NCI-H1930 (cell line): ENCODE measurements at regions not wholly inside any gene's neighbourhood (a gene's known extent, or its start where the extent isn't known, plus 50 kb on each side); places are given as distances from the start of the nearest gene placed in this dataset.
"Not testable (repeated sequence)": the region's sequence is repeated elsewhere in the genome, so short reads cannot be mapped to it uniquely, and the experiment has no call there.

Source experiments
- DNase-seq, 2 experiments: peaks; one replicate each; lab custom pipeline; 2025; lab: John Stamatoyannopoulos, UW

DNA sequence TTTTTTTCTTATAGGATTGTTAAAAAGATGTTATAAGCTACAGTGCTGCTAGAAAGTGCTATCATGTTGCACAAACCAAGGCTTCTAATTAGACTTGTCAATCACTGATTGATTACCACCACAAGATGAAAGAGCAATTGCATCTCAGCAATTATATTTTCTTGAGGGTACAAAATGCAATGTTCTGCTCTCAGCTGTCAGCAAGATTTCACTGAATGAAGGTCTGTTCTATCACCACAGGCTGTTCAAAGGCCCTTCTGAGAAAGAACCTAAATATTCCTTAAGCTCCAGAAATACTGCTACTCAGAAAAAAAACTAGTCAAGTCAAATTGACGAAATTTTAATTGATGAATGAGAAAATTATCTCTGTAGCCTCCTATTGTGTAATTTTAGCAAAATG, 301.9 kb upstream of the KYNU start:
- no peak for DNase-seq

DNA sequence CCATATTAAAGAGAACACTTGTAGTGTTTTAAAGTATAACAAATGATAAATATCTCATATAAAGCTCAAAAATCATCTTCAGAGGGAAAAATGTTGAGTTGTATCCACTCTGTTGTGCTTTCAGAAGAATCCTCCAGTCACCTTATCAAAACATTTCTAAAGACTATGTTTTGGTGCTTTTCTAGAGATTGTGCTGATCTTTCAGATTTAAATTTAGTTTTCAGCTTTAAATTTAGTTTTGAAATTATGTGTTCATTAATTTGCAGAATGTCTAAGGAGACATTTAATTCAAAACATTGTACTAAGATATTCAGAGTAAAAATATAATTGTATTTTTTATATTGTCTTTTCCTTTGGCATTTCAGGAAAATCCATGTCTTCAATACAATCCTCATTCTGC, 303.1 kb upstream of the KYNU start:
- DNase-seq, result no peak

- no peak for DNase-seq
Observed at GRCh38 chr2:142572346-142573132, 304.9 kb upstream of the KYNU start.

- no peak for DNase-seq
Observed at GRCh38 chr2:142571934-142572333, 305.5 kb upstream of the KYNU start.

- no peak for DNase-seq
Observed at GRCh38 chr2:142562900-142563299, 314.6 kb upstream of the KYNU start.

- no peak for DNase-seq
Observed at GRCh38 chr2:142561656-142562055, 315.8 kb upstream of the KYNU start.

- no peak for DNase-seq
Observed at GRCh38 chr2:142557391-142557790, 320.1 kb upstream of the KYNU start.

GRCh38 chr2:142545999-142546398, 331.5 kb upstream of the KYNU start:
- DNase-seq, result not testable (repeated sequence)

DNA sequence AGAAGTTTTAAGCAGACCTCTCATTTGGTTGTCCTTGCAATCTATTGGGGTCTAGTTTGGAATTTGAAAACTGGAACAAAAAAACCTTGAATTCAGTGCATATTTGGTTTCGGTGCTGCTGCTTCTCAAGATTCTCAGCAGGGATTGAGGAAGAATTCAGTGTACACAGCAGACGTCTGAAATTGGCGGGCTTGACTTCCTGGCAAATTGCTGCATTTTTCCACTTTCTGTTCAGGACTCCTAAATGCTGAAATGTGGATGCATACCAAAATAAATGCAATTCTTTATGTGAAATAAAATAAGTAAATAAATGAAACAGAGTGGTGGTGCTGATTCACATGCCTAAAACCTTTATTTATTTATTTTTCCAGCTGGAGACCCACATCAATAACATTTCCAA, 332.4 kb upstream of the KYNU start:
- DNase-seq, result no peak

GRCh38 chr2:142544173-142544572, 333.3 kb upstream of the KYNU start:
- no peak for DNase-seq

DNA sequence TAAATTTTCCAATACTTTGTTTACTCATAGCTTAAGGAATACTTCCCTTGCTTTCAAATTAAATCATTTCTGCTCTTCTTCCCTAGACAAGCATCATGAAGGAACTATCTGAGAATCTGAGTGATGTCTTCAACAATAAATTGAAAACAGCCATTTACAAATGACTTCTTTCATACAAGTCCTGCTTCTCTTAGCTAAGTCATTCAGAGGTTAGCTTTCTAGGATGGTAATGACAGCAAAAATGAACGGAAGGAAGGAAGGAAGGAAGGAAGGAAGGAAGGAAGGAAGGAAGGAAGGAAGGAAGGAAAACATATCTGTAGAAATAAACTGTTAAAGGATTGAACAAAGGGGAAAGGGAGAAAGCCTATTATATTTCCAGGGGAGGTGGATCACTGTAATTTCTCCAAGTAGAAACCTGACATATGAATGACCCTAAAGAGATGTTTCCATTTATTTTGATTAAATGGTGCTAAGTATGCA, 335.0 kb upstream of the KYNU start:
- DNase-seq, result no peak

GRCh38 chr2:142536966-142537365, 340.5 kb upstream of the KYNU start:
- DNase-seq, result no peak

GRCh38 chr2:142536492-142536891, 341.0 kb upstream of the KYNU start:
- DNase-seq, result no peak

GRCh38 chr2:142535311-142535710, 342.2 kb upstream of the KYNU start:
- no peak for DNase-seq

DNA sequence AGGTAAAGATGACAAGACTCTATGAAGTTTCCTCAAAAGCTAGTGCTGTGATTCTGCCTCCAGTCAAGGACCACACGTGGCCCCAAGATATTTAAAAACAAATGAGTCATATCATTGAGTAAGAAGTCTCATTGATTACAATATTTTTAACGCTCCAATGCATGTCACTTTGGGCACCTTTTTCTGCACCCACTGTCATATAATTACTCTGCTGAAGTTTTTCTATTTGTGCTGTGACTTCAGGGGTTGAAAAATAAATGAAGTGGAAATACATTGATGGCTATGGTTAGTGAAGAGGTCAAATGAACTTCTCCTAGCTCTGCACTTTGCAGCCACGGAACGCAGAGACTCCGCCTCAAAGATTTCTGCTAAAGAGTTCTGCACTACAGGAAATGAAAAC, 344.3 kb upstream of the KYNU start:
- no peak for DNase-seq

DNA sequence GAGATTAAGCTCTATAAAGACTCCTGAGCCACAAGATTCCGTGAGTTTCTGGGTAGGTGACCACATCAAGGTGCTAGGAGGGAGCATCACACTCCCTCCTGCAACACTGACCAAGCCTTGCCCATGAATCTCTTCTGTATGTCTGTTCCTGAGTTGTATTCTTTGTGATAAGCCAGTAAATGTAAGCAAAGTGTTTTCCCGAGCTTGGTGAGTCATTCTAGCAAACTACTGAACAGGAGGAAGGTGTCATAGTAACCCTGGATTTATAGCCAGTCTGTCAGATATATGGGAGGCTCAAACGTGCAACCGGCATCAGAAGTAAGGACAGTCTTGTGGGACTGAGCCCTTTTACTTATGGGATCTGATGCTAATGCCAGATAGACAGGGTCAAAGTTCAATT, 346.1 kb upstream of the KYNU start:
- DNase-seq, result no peak

- no peak for DNase-seq
Observed at GRCh38 chr2:142525720-142526119, 351.7 kb upstream of the KYNU start.

GRCh38 chr2:142521492-142521891, 356.0 kb upstream of the KYNU start:
- no peak for DNase-seq

- no peak for DNase-seq
Observed at GRCh38 chr2:142515493-142515892, 362.0 kb upstream of the KYNU start.

GRCh38 chr2:142509401-142509800, 368.1 kb upstream of the KYNU start:
- no peak for DNase-seq

GRCh38 chr2:142504754-142505153, 372.7 kb upstream of the KYNU start:
- DNase-seq, result no peak

DNA sequence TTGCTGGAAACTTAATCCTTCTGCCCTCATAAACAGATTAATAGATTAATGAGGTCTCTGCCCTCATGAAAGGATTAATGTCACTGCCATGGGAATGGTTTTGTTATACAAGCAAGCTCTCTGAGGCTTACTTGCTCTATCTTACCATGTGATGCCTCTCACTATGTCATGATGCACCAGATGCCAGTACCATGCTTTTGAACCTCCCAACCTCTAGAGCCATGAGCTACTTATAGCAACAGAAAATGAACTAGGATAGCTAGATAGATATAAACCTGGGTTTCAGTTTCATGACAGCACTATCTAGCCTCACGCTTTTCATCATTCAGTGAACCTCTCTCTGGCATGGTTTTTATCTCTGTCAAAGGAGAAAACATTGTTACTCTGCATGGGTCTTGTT, 371.6 kb upstream of the LRP1B start:
- DNase-seq, result no peak

DNA sequence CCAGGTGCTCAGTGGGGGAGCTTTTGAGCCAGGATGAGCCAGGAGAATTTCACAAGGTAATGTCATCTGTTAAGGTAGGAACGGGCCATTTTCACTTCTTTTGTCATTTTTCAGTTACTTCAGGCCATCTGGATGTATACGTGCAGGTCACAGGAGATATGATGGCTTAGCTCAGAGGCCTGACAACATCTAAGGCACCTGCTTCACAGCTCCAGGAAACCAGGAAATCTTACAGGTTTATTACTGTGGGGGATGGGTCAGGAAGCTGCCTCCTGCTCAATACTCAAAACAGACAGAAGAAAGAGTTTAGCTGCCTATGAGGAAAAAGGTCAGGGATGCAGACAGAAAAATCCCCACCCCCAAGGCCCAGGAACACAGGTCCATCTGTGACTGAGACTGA, 364.3 kb upstream of the LRP1B start:
- no peak for DNase-seq

- not testable (repeated sequence) for DNase-seq
Observed at GRCh38 chr2:142489631-142490030, 358.8 kb upstream of the LRP1B start.
